ENCODE measurements at regions not wholly inside any gene's neighbourhood (a gene's known extent, or its start where the extent isn't known, plus 50 kb on each side); places are given as distances from the start of the nearest gene placed in this dataset.
"Not testable (repeated sequence)": the region's sequence is repeated elsewhere in the genome, so short reads cannot be mapped to it uniquely, and the experiment has no call there.

GRCh38 chr12:32021346-32021773 is 62.1 kb downstream of the RESF1 start:
- Histone ChIP-seq H3K4me2 (ENCODE audit: low read length) (no peak overlapping the region), H3K36me3 (replicated peaks; ENCODE audit: low read depth, low read length) (no peaks in the 10 kb centered on the region), H3K4me1 (ENCODE audit: low read length) (peaks cover 9% of the 10 kb centered on the region), H2AFZ (ENCODE audit: low read depth, low read length) (no peak overlapping the region), H4K20me1 (ENCODE audit: insufficient read depth, low read length) (no peaks in the 10 kb centered on the region), H3K27ac (ENCODE audit: low read length) (no peak overlapping the region), H3K79me2 (ENCODE audit: low read length) (no peaks in the 10 kb centered on the region), H3K9me3 (ENCODE audit: insufficient read depth, low read length) (no peaks in the 10 kb centered on the region), H3K9ac (ENCODE audit: low read length) (no peak overlapping the region), H3K27me3 (ENCODE audit: low read depth, low read length) (no peaks in the 10 kb centered on the region), H3K4me3 (ENCODE audit: low read length) (no peak overlapping the region)
- TF ChIP-seq EZH2phosphoT487 (IDR thresholded peaks at IDR 0.05; ENCODE audit: low read depth), result no peak
- no peak for TF ChIP-seq CTCF (IDR thresholded peaks at IDR 0.05; ENCODE audit: low read depth, low read length)

GRCh38 chr12:32022387-32022786 is 63.2 kb downstream of the RESF1 start:
- H3K9me3 ChIP-seq (ENCODE audit: insufficient read depth, low read length); H2AFZ ChIP-seq (ENCODE audit: low read depth, low read length); H3K4me3 ChIP-seq (ENCODE audit: low read length); H3K4me1 ChIP-seq (ENCODE audit: low read length); H3K4me2 ChIP-seq (ENCODE audit: low read length); H3K79me2 ChIP-seq (ENCODE audit: low read length); H4K20me1 ChIP-seq (ENCODE audit: insufficient read depth, low read length); H3K9ac ChIP-seq (ENCODE audit: low read length); H3K27me3 ChIP-seq (ENCODE audit: low read depth, low read length); H3K27ac ChIP-seq (ENCODE audit: low read length); H3K36me3 ChIP-seq (replicated peaks; ENCODE audit: low read depth, low read length): not testable (repeated sequence)

GRCh38 chr12:32023861-32024260 is 64.6 kb downstream of the RESF1 start:
- H2AFZ ChIP-seq (ENCODE audit: low read depth, low read length); H3K27ac ChIP-seq (ENCODE audit: low read length); H3K9me3 ChIP-seq (ENCODE audit: insufficient read depth, low read length); H3K36me3 ChIP-seq (replicated peaks; ENCODE audit: low read depth, low read length); H3K79me2 ChIP-seq (ENCODE audit: low read length); H3K4me3 ChIP-seq (ENCODE audit: low read length); H4K20me1 ChIP-seq (ENCODE audit: insufficient read depth, low read length); H3K9ac ChIP-seq (ENCODE audit: low read length); H3K4me2 ChIP-seq (ENCODE audit: low read length); H3K27me3 ChIP-seq (ENCODE audit: low read depth, low read length): not testable (repeated sequence)
- peaks cover 21% of the 10 kb centered on the region for H3K4me1 ChIP-seq (ENCODE audit: low read length)

GRCh38 chr12:32024884-32025592 is 65.8 kb downstream of the RESF1 start:
- no peak for TF ChIP-seq EZH2phosphoT487 (IDR thresholded peaks at IDR 0.05; ENCODE audit: low read depth)
- no peak for TF ChIP-seq CTCF (IDR thresholded peaks at IDR 0.05; ENCODE audit: low read depth, low read length)
- Histone ChIP-seq H3K9me3 (ENCODE audit: insufficient read depth, low read length) (no peaks in the 10 kb centered on the region), H3K9ac (ENCODE audit: low read length) (no peak overlapping the region), H3K4me3 (ENCODE audit: low read length) (no peak overlapping the region), H3K36me3 (replicated peaks; ENCODE audit: low read depth, low read length) (no peaks in the 10 kb centered on the region), H3K27me3 (ENCODE audit: low read depth, low read length) (no peaks in the 10 kb centered on the region), H4K20me1 (ENCODE audit: insufficient read depth, low read length) (no peaks in the 10 kb centered on the region), H3K4me1 (ENCODE audit: low read length) (peaks cover 21% of the 10 kb centered on the region), H3K4me2 (ENCODE audit: low read length) (no peak overlapping the region), H2AFZ (ENCODE audit: low read depth, low read length) (no peak overlapping the region), H3K79me2 (ENCODE audit: low read length) (no peaks in the 10 kb centered on the region), H3K27ac (ENCODE audit: low read length) (no peak overlapping the region)

GRCh38 chr12:32025906-32026305 is 66.7 kb downstream of the RESF1 start:
- H3K36me3 ChIP-seq (replicated peaks; ENCODE audit: low read depth, low read length), result no peaks in the 10 kb centered on the region
- 0 out of 2 replicates have a peak overlapping the region, but pooled peaks have one; percentile 3 for H3K4me3 ChIP-seq (ENCODE audit: low read length)
- H3K4me1 ChIP-seq (ENCODE audit: low read length), result peaks cover 23% of the 10 kb centered on the region
- H3K4me2 ChIP-seq (ENCODE audit: low read length), result peak overlapping the region; percentile 44
- no peaks in the 10 kb centered on the region; the same call in 1 of the 2 replicates for H3K27me3 ChIP-seq (ENCODE audit: low read depth, low read length)
- no peak overlapping the region for H3K9ac ChIP-seq (ENCODE audit: low read length)
- TF ChIP-seq EZH2phosphoT487 (IDR thresholded peaks at IDR 0.05; ENCODE audit: low read depth) (no peak), CTCF (IDR thresholded peaks at IDR 0.05; ENCODE audit: low read depth, low read length) (no peak)
- no peaks in the 10 kb centered on the region for H4K20me1 ChIP-seq (ENCODE audit: insufficient read depth, low read length)
- H2AFZ ChIP-seq (ENCODE audit: low read depth, low read length), result peak overlapping the region; percentile 81; the same call in 1 of the 2 replicates
- H3K9me3 ChIP-seq (ENCODE audit: insufficient read depth, low read length), result no peaks in the 10 kb centered on the region
- H3K79me2 ChIP-seq (ENCODE audit: low read length), result no peaks in the 10 kb centered on the region
- no peak overlapping the region for H3K27ac ChIP-seq (ENCODE audit: low read length)

All from OCI-LY3 (cell line).